GM12878 (cell line): ENCODE measurements at regions not wholly inside any gene's neighbourhood (a gene's known extent, or its start where the extent isn't known, plus 50 kb on each side); places are given as distances from the start of the nearest gene placed in this dataset.

Experiments
- ATAC-seq: fragments of 200-7000 bp; cut with Tn5 transposase; 3 replicates; pipeline ENCODE4 v1.9.1; 2020; ENCODE audit warnings: mild to moderate bottlenecking, moderate library complexity
- BruUV-seq: library from RNA; stranded (reverse); fragments of 400-500 nt; replicated peaks from 2 replicates; lab custom pipeline; 2021; lab: Mats Ljungman, UMichigan
- CTCF ChIA-PET: fragments of 300-600 bp; sonication (Branson Sonifier 250); formaldehyde crosslinking; extraction: SDS; loops from one replicate; lab custom pipeline; 2021; ENCODE audit warnings: inconsistent platforms; lab: Yijun Ruan, JAX
- POLR2A ChIA-PET: fragments of 350-600 bp; formaldehyde crosslinking; extraction: SDS; loops from one replicate; lab custom pipeline; 2021; ENCODE audit warnings: inconsistent platforms; lab: Charles Lee
- RAD21 ChIA-PET: fragments of 300-600 bp; sonication (Branson Sonifier 250); formaldehyde crosslinking; loops from one replicate; lab custom pipeline; 2023; ENCODE audit warnings: antibody characterized with exemption; ENCODE audit not compliant: unreplicated experiment; lab: Charles Lee
- SMC1A ChIA-PET: fragments of 300-600 bp; sonication (Branson Sonifier 250); formaldehyde crosslinking; loops from one replicate; lab custom pipeline; 2023; ENCODE audit not compliant: unreplicated experiment, uncharacterized antibody; lab: Charles Lee
- DNase-seq: peaks from one replicate; pipeline ENCODE4 v3.0.0-alpha.2; 2011; ENCODE audit warnings: low read depth, low spot score
- FAIRE-seq: peaks from 3 replicates; lab custom pipeline; 2011; peaks lifted over from hg19 to GRCh38; lab: Jason Lieb, UNC
- H2AFZ ChIP-seq: 2 replicates; pipeline ENCODE4 v1.6.0; 2011; ENCODE audit warnings: low read depth, low read length, control low read depth; ENCODE audit not compliant: control insufficient read depth
- H3K27ac ChIP-seq: 2 replicates; pipeline ENCODE4 v1.5.1; 2011; ENCODE audit warnings: control low read depth; ENCODE audit not compliant: control insufficient read depth, insufficient read depth
- H3K27me3 ChIP-seq, 2 experiments: replicated peaks in 1 of 2; 2 replicates each; pipeline versions ENCODE4 v1.6.0 to v1.6.1; 2011; ENCODE audit warnings: low read length in 1 of 2; ENCODE audit not compliant: control insufficient read depth in 2 of 2, insufficient read depth in 2 of 2
- H3K36me3 ChIP-seq, 2 experiments: 2 replicates each; pipeline ENCODE4 v1.5.1; 2011; ENCODE audit warnings: low read length in 1 of 2; ENCODE audit not compliant: control insufficient read depth in 2 of 2, insufficient read depth in 2 of 2
- H3K4me1 ChIP-seq: 2 replicates; pipeline ENCODE4 v1.6.1; 2011; ENCODE audit warnings: mild to moderate bottlenecking, low read length, moderate library complexity, mixed read lengths; ENCODE audit not compliant: control insufficient read depth, insufficient read depth
- H3K4me2 ChIP-seq: 2 replicates; pipeline ENCODE4 v1.6.0; 2011; ENCODE audit warnings: control low read depth; ENCODE audit not compliant: control insufficient read depth, insufficient read depth
- H3K4me3 ChIP-seq: fragments of 200-600 bp; sonication (generic); 2 replicates; pipeline ENCODE4 v1.5.1; 2016
- H3K79me2 ChIP-seq: 2 replicates; pipeline ENCODE4 v1.6.0; 2011; ENCODE audit warnings: low read length; ENCODE audit not compliant: control insufficient read depth, insufficient read depth
- H3K9ac ChIP-seq: 2 replicates; pipeline ENCODE4 v1.8.0; 2011; ENCODE audit warnings: low read length, control low read depth, mixed read lengths; ENCODE audit not compliant: control insufficient read depth, insufficient read depth
- H3K9me3 ChIP-seq: replicated peaks from 3 replicates; pipeline ENCODE4 v1.5.1; 2011; ENCODE audit warnings: mild to moderate bottlenecking, low read length; ENCODE audit not compliant: control insufficient read depth, insufficient read depth
- H4K20me1 ChIP-seq: 2 replicates; pipeline ENCODE4 v1.6.0; 2011; ENCODE audit not compliant: control insufficient read depth, insufficient read depth
- CBX5 ChIP-seq: sonication (generic); IDR thresholded peaks from 2 replicates; pipeline ENCODE4 v1.6.1; 2016; ENCODE audit warnings: low read depth, moderate library complexity, mild to moderate bottlenecking, inconsistent platforms
- CREM ChIP-seq: IDR thresholded peaks from 2 replicates; pipeline ENCODE4 v1.6.1; 2014; ENCODE audit warnings: antibody characterized with exemption, low read depth
- KDM1A ChIP-seq: fragments of 200-600 bp; sonication (generic); IDR thresholded peaks from 2 replicates; pipeline ENCODE4 v1.6.1; 2016; ENCODE audit warnings: borderline replicate concordance
- MEF2B ChIP-seq: fragments of 450-650 bp; IDR thresholded peaks from 2 replicates; pipeline ENCODE4 v1.6.1; 2018; ENCODE audit warnings: mild to moderate bottlenecking, moderate library complexity; ENCODE audit not compliant: partially characterized antibody, poor library complexity, severe bottlenecking
- PRDM15 ChIP-seq: fragments of 450-650 bp; formaldehyde crosslinking; IDR thresholded peaks from 2 replicates; pipeline ENCODE4 v1.4.0; 2020; ENCODE audit warnings: mild to moderate bottlenecking, moderate library complexity
- ZNF687 ChIP-seq: fragments of 450-650 bp; IDR thresholded peaks from 2 replicates; pipeline ENCODE4 v1.6.1; 2017; ENCODE audit warnings: mild to moderate bottlenecking, moderate library complexity
- WGBS: methylation state at CpG from one replicate; pipeline ENCODE4 v1.1.6; 2016; ENCODE audit warnings: low lambda C conversion rate; ENCODE audit not compliant: insufficient replicate concordance, insufficient coverage; ENCODE audit errors: missing lambda C conversion rate; 5-methylcytosine and 5-hydroxymethylcytosine counted together
- in situ Hi-C: fragments of 300-500 bp; cut with MboI; formaldehyde crosslinking; loops from 9 replicates; pipeline ENCODE4 v1.14.3; 2018; ENCODE audit warnings: mixed read lengths
- intact Hi-C: fragments of 100-400 bp; cut with micrococcal nuclease; formaldehyde crosslinking; loops from one replicate; pipeline ENCODE4 v1.14.2; 2022; ENCODE audit not compliant: unreplicated experiment

- Histone ChIP-seq H3K4me2 (no peak overlapping the region), H3K4me1 (no peaks in the 10 kb centered on the region), H3K36me3 (no peaks in the 10 kb centered on the region), H3K9ac (no peak overlapping the region), H3K27ac (no peak overlapping the region), H3K9me3 (no peaks in the 10 kb centered on the region)
- intact Hi-C loops = no loop called here
- no TSS peak for BruUV-seq
- DNase-seq = no peak
- WGBS = 24% methylated on average over 2 of the region's 2 CpGs
- TF ChIP-seq CREM (no peak), ZNF687 (no peak), KDM1A (no peak), PRDM15 (CRISPR knock-in tag) (no peak), CBX5 (no peak), MEF2B (no peak)
- TF ChIP-seq, all 136 proteins: peak for 0
- no peaks in the 10 kb centered on the region for H4K20me1 ChIP-seq
- no peak for ATAC-seq
- no peak for FAIRE-seq
- H3K79me2 ChIP-seq = no peaks in the 10 kb centered on the region
- ChIA-PET SMC1A (interaction anchor here (1.1 kb wide), 1 partner anchor 11 kb away, joined by 3 read pairs; no protein-coding TSS in a partner anchor), POLR2A (no interaction called here), RAD21 (no interaction called here), CTCF (interaction anchor here (1.4 to 20.9 kb wide), 3 partner anchors 9 to 13 kb away, joined by 4 to 205 read pairs (median 5); no protein-coding TSS in a partner anchor)
- in situ Hi-C loops = no loop called here
- no peaks in the 10 kb centered on the region; a peak in 1 of 4 replicates for H3K27me3 ChIP-seq
- no peak overlapping the region for H3K4me3 ChIP-seq
- no peak overlapping the region for H2AFZ ChIP-seq
These were observed 212.6 kb upstream of the PRSS58 start for GRCh38 chr7:142470544-142470830.
